H1 (cell line): ENCODE measurements at regions not wholly inside any gene's neighbourhood (a gene's known extent, or its start where the extent isn't known, plus 50 kb on each side); places are given as distances from the start of the nearest gene placed in this dataset.

Source experiments
- CTCF ChIA-PET: fragments of 300-600 bp; sonication (Branson Sonifier 250); formaldehyde crosslinking; loops from one replicate; lab custom pipeline; 2021; ENCODE audit not compliant: partially characterized antibody; lab: Charles Lee
- POLR2A ChIA-PET: fragments of 300-600 bp; sonication (Branson Sonifier 250); formaldehyde crosslinking; loops from one replicate; lab custom pipeline; 2021; ENCODE audit warnings: inconsistent platforms; ENCODE audit not compliant: partially characterized antibody; lab: Charles Lee
- DNase-seq, 2 experiments: peaks; one replicate each; pipeline versions ENCODE4 v3.0.0 to v3.0.0-alpha.2; 2010 to 2022; ENCODE audit warnings: low spot score in 2 of 2, low read depth in 1 of 2, mixed read lengths in 1 of 2
- FAIRE-seq: peaks from 2 replicates; lab custom pipeline; 2011; peaks lifted over from hg19 to GRCh38; lab: Jason Lieb, UNC
- H2AFZ ChIP-seq: 2 replicates; pipeline ENCODE4 v1.8.1; 2012; ENCODE audit warnings: low read length, inconsistent platforms
- H2AK5ac ChIP-seq: 2 replicates; pipeline ENCODE4 v1.6.1; 2013; ENCODE audit warnings: low read depth, low read length
- H2BK120ac ChIP-seq: replicated peaks from 2 replicates; pipeline ENCODE3; 2013; ENCODE audit warnings: low read depth, low read length, inconsistent platforms
- H2BK12ac ChIP-seq: 2 replicates; pipeline ENCODE4 v1.6.1; 2013; ENCODE audit warnings: low read depth, low read length
- H2BK15ac ChIP-seq: 2 replicates; pipeline ENCODE4 v1.6.1; 2013; ENCODE audit warnings: low read length
- H2BK20ac ChIP-seq: 2 replicates; pipeline ENCODE4 v1.6.1; 2013; ENCODE audit warnings: low read length
- H2BK5ac ChIP-seq: 2 replicates; pipeline ENCODE4 v1.6.1; 2013; ENCODE audit warnings: low read depth, low read length
- H3K14ac ChIP-seq: 2 replicates; pipeline ENCODE4 v1.6.1; 2013; ENCODE audit warnings: inconsistent platforms; ENCODE audit not compliant: insufficient read length
- H3K18ac ChIP-seq: 2 replicates; pipeline ENCODE4 v1.6.1; 2013; ENCODE audit warnings: low read length; ENCODE audit errors: extremely low read depth
- H3K23ac ChIP-seq: 2 replicates; pipeline ENCODE4 v1.6.1; 2013; ENCODE audit warnings: inconsistent platforms; ENCODE audit not compliant: insufficient read length
- H3K23me2 ChIP-seq: 2 replicates; pipeline ENCODE4 v1.6.1; 2013; ENCODE audit warnings: low read depth, low read length
- H3K27ac ChIP-seq: 2 replicates; pipeline ENCODE4 v1.6.1; 2011; ENCODE audit warnings: low read depth, low read length, inconsistent platforms
- H3K27me3 ChIP-seq, 4 experiments: replicated peaks in 1 of 4; 1 replicate in 1 of 4; 2 replicates in 3 of 4; pipeline versions ENCODE4 v1.6.1 to v1.8.1; 2011 to 2013; ENCODE audit warnings: low read length in 3 of 4, mild to moderate bottlenecking in 3 of 4, inconsistent platforms in 2 of 4, mixed read lengths in 2 of 4, moderate library complexity in 1 of 4; ENCODE audit not compliant: control insufficient read depth in 3 of 4, insufficient read depth in 3 of 4; ENCODE audit errors: extremely low read depth in 1 of 4
- H3K36me3 ChIP-seq, 4 experiments: 2 replicates each; pipeline versions ENCODE4 v1.6.1 to v1.8.1; 2011 to 2013; ENCODE audit warnings: mild to moderate bottlenecking in 4 of 4, low read length in 3 of 4, moderate library complexity in 2 of 4, control low read depth in 1 of 4, inconsistent platforms in 1 of 4; ENCODE audit not compliant: insufficient read depth in 4 of 4, control insufficient read depth in 2 of 4
- H3K4ac ChIP-seq: replicated peaks from 2 replicates; pipeline ENCODE3; 2013; ENCODE audit warnings: low read length, low read depth, mixed read lengths, inconsistent platforms; ENCODE audit not compliant: insufficient read length
- H3K4me1 ChIP-seq, 4 experiments: replicated peaks in 1 of 4; 1 replicate in 1 of 4; 2 replicates in 3 of 4; pipeline versions ENCODE4 v1.6.1 to v1.8.1; 2011 to 2013; ENCODE audit warnings: low read length in 3 of 4, inconsistent platforms in 2 of 4, mixed read lengths in 1 of 4; ENCODE audit not compliant: insufficient read depth in 4 of 4, control insufficient read depth in 3 of 4
- H3K4me2 ChIP-seq, 2 experiments: 2 replicates each; pipeline versions ENCODE4 v1.6.1 to v1.8.1; 2011 to 2013; ENCODE audit warnings: low read depth in 2 of 2, low read length in 2 of 2, control low read depth in 1 of 2, inconsistent platforms in 1 of 2, mild to moderate bottlenecking in 1 of 2; ENCODE audit not compliant: insufficient read depth in 1 of 2
- H3K4me3 ChIP-seq, 4 experiments: fragments of 200-600, 300-600 bp in 1 of 4; sonication (generic), shearing (Covaris generic), sonication (Bioruptor Twin) in 1 of 4; 2 replicates each; pipeline versions ENCODE4 v1.5.1 to v1.8.1; 2011 to 2016; ENCODE audit warnings: low read length in 4 of 4, low read depth in 3 of 4, control low read depth in 2 of 4, inconsistent platforms in 2 of 4, mild to moderate bottlenecking in 2 of 4, mixed read lengths in 1 of 4, moderate library complexity in 1 of 4; ENCODE audit not compliant: insufficient read depth in 2 of 4; ENCODE audit errors: extremely low read depth in 1 of 4
- H3K56ac ChIP-seq: replicated peaks from 2 replicates; pipeline ENCODE3; 2013; ENCODE audit warnings: low read depth, mild to moderate bottlenecking, mixed read lengths, low read length, inconsistent platforms; ENCODE audit not compliant: insufficient read length
- H3K79me1 ChIP-seq: 2 replicates; pipeline ENCODE4 v1.6.1; 2013; ENCODE audit warnings: low read depth, low read length, control low read depth
- H3K79me2 ChIP-seq, 2 experiments: 2 replicates each; pipeline versions ENCODE4 v1.6.1 to v1.8.1; 2012 to 2013; ENCODE audit warnings: low read length in 2 of 2, mild to moderate bottlenecking in 2 of 2, inconsistent platforms in 1 of 2; ENCODE audit not compliant: insufficient read depth in 2 of 2, control insufficient read depth in 1 of 2
- H3K9ac ChIP-seq, 4 experiments: replicated peaks in 1 of 4; 1 replicate in 1 of 4; 2 replicates in 3 of 4; pipeline versions ENCODE4 v1.6.1 to v1.8.1; 2011 to 2013; ENCODE audit warnings: low read depth in 3 of 4, low read length in 3 of 4, control low read depth in 2 of 4, mild to moderate bottlenecking in 2 of 4, moderate library complexity in 2 of 4, inconsistent platforms in 1 of 4; ENCODE audit errors: extremely low read depth in 1 of 4
- H3K9me3 ChIP-seq, 2 experiments: 2 replicates each; pipeline versions ENCODE4 v1.6.1 to v1.8.1; 2012 to 2013; ENCODE audit warnings: mild to moderate bottlenecking in 2 of 2, moderate library complexity in 2 of 2, control low read depth in 1 of 2, inconsistent platforms in 1 of 2, low read depth in 1 of 2, low read length in 1 of 2, mixed read lengths in 1 of 2; ENCODE audit not compliant: insufficient read depth in 2 of 2
- H4K20me1 ChIP-seq, 2 experiments: replicated peaks in 1 of 2; 2 replicates each; pipeline versions ENCODE3 to v1.8.1; 2011 to 2013; ENCODE audit warnings: inconsistent platforms in 2 of 2, low read length in 2 of 2, mild to moderate bottlenecking in 1 of 2; ENCODE audit not compliant: insufficient read depth in 2 of 2, control insufficient read depth in 1 of 2
- H4K5ac ChIP-seq: 2 replicates; pipeline ENCODE4 v1.6.1; 2013; ENCODE audit warnings: low read length, low read depth, mixed read lengths, inconsistent platforms; ENCODE audit not compliant: insufficient read length
- H4K8ac ChIP-seq: 2 replicates; pipeline ENCODE4 v1.8.0; 2013; ENCODE audit warnings: mild to moderate bottlenecking, moderate library complexity, low read length, inconsistent platforms; ENCODE audit not compliant: insufficient read depth; ENCODE audit errors: extremely low read depth
- H4K91ac ChIP-seq: replicated peaks from 2 replicates; pipeline ENCODE3; 2013; ENCODE audit warnings: low read length, mixed read lengths, inconsistent platforms; ENCODE audit not compliant: insufficient read length
- ATF3 ChIP-seq: IDR thresholded peaks from 2 replicates; pipeline ENCODE4 v1.6.1; 2011; ENCODE audit warnings: low read depth, mild to moderate bottlenecking, low read length; ENCODE audit not compliant: insufficient read depth
- BACH1 ChIP-seq: IDR thresholded peaks from 2 replicates; pipeline ENCODE4 v1.6.1; 2012; ENCODE audit warnings: low read length, improper control_type of control experiment
- BRCA1 ChIP-seq: IDR thresholded peaks from 2 replicates; pipeline ENCODE4 v1.6.1; 2012; ENCODE audit warnings: low read depth, low read length, improper control_type of control experiment
- CEBPB ChIP-seq: IDR thresholded peaks from 2 replicates; pipeline ENCODE4 v1.6.1; 2012; ENCODE audit warnings: low read depth, low read length
- CHD1 ChIP-seq: IDR thresholded peaks from 2 replicates; pipeline ENCODE4 v1.6.1; 2012; ENCODE audit warnings: low read depth, low read length, improper control_type of control experiment
- CHD2 ChIP-seq: IDR thresholded peaks from 2 replicates; pipeline ENCODE4 v1.6.1; 2012; ENCODE audit warnings: low read length, improper control_type of control experiment
- EZH2 ChIP-seq: fragments of 200-600 bp; sonication (generic); IDR thresholded peaks from 2 replicates; pipeline ENCODE4 v1.7.1; 2012; ENCODE audit warnings: low read depth, mild to moderate bottlenecking, moderate library complexity, low read length, inconsistent platforms; ENCODE audit not compliant: severe bottlenecking
- FOSL1 ChIP-seq: IDR thresholded peaks from 2 replicates; pipeline ENCODE4 v1.6.1; 2011; ENCODE audit warnings: mild to moderate bottlenecking, low read depth, low read length, moderate library complexity; ENCODE audit not compliant: insufficient read depth
- HDAC2 ChIP-seq, 2 experiments: fragments of 300-600 bp in 1 of 2; sonication (generic) in 1 of 2; IDR thresholded peaks; 2 replicates each; pipeline ENCODE4 v1.6.1; 2011 to 2012; ENCODE audit warnings: low read depth in 2 of 2, low read length in 2 of 2, mild to moderate bottlenecking in 2 of 2, moderate library complexity in 2 of 2, borderline replicate concordance in 1 of 2, inconsistent platforms in 1 of 2
- KDM5A ChIP-seq: fragments of 200-600 bp; IDR thresholded peaks from 2 replicates; pipeline ENCODE4 v1.7.1; 2012; ENCODE audit warnings: mild to moderate bottlenecking, low read length, inconsistent platforms, mixed read lengths
- MAFK ChIP-seq: IDR thresholded peaks from 2 replicates; pipeline ENCODE4 v1.6.1; 2012; ENCODE audit warnings: low read depth, mild to moderate bottlenecking, improper control_type of control experiment, low read length
- POLR2A ChIP-seq, 2 experiments: IDR thresholded peaks; 1 replicate in 1 of 2; 2 replicates in 1 of 2; pipeline ENCODE4 v1.6.1; 2011; ENCODE audit warnings: low read depth in 2 of 2, low read length in 2 of 2, mild to moderate bottlenecking in 2 of 2; ENCODE audit errors: control extremely low read depth in 1 of 2
- TCF12 ChIP-seq: IDR thresholded peaks from 2 replicates; pipeline ENCODE4 v1.6.1; 2011; ENCODE audit warnings: low read depth, mild to moderate bottlenecking, low read length
- ZNF274 ChIP-seq: IDR thresholded peaks from 2 replicates; pipeline ENCODE4 v1.7.0; 2012; ENCODE audit warnings: low read length, borderline replicate concordance; ENCODE audit errors: extremely low read depth
- WGBS, 2 experiments: shearing (Covaris generic) in 1 of 2; methylation state at CpG; one replicate each; pipeline versions ENCODE4 v1.1.6 to v1.1.7; 2013 to 2015; ENCODE audit warnings: low lambda C conversion rate in 2 of 2, mixed read lengths in 2 of 2, inconsistent platforms in 1 of 2, low coverage in 1 of 2, missing lambda C conversion rate in 1 of 2; ENCODE audit not compliant: insufficient replicate concordance in 2 of 2, insufficient coverage in 1 of 2, insufficient read length in 1 of 2; ENCODE audit errors: extremely low coverage in 1 of 2, missing lambda C conversion rate in 1 of 2; 5-methylcytosine and 5-hydroxymethylcytosine counted together

- Histone ChIP-seq H3K4me1 (no peaks in the 10 kb centered on the region), H3K9me3 (0 out of 4 replicates have a peak, but pooled peaks cover 0 to 3% of the 10 kb centered on the region in 2 experiments), H2AFZ (no peak overlapping the region), H2BK12ac (no peak overlapping the region), H3K18ac (no peak overlapping the region), H3K23me2 (no peaks in the 10 kb centered on the region), H4K5ac (no peak overlapping the region), H4K8ac (no peak overlapping the region), H3K79me1 (no peaks in the 10 kb centered on the region), H2BK120ac (no peak overlapping the region), H3K56ac (no peak overlapping the region), H3K14ac (no peak overlapping the region), H2BK5ac (no peak overlapping the region), H2BK15ac (no peak overlapping the region), H3K9ac (no peak overlapping the region), H3K23ac (no peak overlapping the region), H3K36me3 (no peaks in the 10 kb centered on the region), H3K79me2 (no peaks in the 10 kb centered on the region), H3K4me2 (no peak overlapping the region), H4K20me1 (no peaks in the 10 kb centered on the region), H3K4me3 (no peak overlapping the region), H2BK20ac (no peak overlapping the region), H3K27me3 (no peaks in the 10 kb centered on the region), H2AK5ac (no peak overlapping the region), H3K27ac (no peak overlapping the region), H4K91ac (no peak overlapping the region), H3K4ac (no peak overlapping the region)
- CTCF ChIA-PET = no interaction called here
- FAIRE-seq (no peak), DNase-seq (no peak)
- 100% methylated on average over 1 of the region's 1 CpG; no CpG with 5 or more reads in 1 of the 2 experiments for WGBS, 2 experiments
- POLR2A ChIA-PET = no interaction called here
- TF ChIP-seq HDAC2 (IDR thresholded peaks at IDR 0.05; ENCODE audit: borderline replicate concordance in 1 of 2, low read depth in 2 of 2, low read length in 2 of 2) (no peak), FOSL1 (no peak), ATF3 (no peak), CHD1 (no peak), CHD2 (no peak), EZH2 (no peak), ZNF274 (no peak), BACH1 (no peak), BRCA1 (no peak), TCF12 (no peak), CEBPB (no peak), MAFK (no peak), POLR2A (IDR thresholded peaks at IDR 0.05; ENCODE audit: control extremely low read depth in 1 of 2, low read depth in 2 of 2, low read length in 2 of 2) (no peak), KDM5A (no peak)
These were observed 201.4 kb upstream of the ARHGEF26 start for GRCh38 chr3:153919773-153920172.
